Tibial nerve (tissue), 3 donors: ENCODE measurements at regions not wholly inside any gene's neighbourhood (a gene's known extent, or its start where the extent isn't known, plus 50 kb on each side); places are given as distances from the start of the nearest gene placed in this dataset.
"Not testable (repeated sequence)": the region's sequence is repeated elsewhere in the genome, so short reads cannot be mapped to it uniquely, and the experiment has no call there.

ENCODE experiments used
- POLR2A ChIP-seq, 2 donors: fragments of 450-650 bp; IDR thresholded peaks; one replicate each; pipeline ENCODE4 v1.6.1; 2017; ENCODE audit warnings: antibody characterized with exemption in 2 of 2, mild to moderate bottlenecking in 2 of 2, moderate library complexity in 2 of 2
- TF ChIP-seq, protein P1 (sequence below), 5 experiments: fragments of 200-600 bp in 3 of 5; fragments of 450-650 bp in 2 of 5; sonication (generic) in 3 of 5; IDR thresholded peaks; one replicate each; pipeline ENCODE4 v1.5.1; 2016 to 2019; ENCODE audit warnings: antibody characterized with exemption in 5 of 5, mild to moderate bottlenecking in 3 of 5, moderate library complexity in 2 of 5

DNA sequence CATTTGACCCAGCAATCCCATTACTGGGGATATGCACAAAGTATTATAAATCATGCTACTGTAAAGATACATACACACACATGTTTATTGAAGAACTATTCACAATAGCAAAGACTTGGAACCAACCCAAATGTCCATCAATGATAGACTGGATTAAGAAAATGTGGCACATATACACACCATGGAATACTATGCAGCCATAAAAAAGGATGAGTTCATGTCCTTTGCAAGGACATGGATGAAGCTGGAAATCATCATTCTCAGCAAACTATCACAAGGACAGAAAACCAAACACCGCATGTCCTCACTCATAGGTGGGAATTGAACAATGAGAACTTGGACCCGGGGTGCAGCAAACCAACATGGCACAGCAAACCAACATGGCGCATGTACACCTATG, 215.5 kb upstream of the DUSP10 start:
- TF ChIP-seq, protein P1, sequence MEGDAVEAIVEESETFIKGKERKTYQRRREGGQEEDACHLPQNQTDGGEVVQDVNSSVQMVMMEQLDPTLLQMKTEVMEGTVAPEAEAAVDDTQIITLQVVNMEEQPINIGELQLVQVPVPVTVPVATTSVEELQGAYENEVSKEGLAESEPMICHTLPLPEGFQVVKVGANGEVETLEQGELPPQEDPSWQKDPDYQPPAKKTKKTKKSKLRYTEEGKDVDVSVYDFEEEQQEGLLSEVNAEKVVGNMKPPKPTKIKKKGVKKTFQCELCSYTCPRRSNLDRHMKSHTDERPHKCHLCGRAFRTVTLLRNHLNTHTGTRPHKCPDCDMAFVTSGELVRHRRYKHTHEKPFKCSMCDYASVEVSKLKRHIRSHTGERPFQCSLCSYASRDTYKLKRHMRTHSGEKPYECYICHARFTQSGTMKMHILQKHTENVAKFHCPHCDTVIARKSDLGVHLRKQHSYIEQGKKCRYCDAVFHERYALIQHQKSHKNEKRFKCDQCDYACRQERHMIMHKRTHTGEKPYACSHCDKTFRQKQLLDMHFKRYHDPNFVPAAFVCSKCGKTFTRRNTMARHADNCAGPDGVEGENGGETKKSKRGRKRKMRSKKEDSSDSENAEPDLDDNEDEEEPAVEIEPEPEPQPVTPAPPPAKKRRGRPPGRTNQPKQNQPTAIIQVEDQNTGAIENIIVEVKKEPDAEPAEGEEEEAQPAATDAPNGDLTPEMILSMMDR (IDR thresholded peaks at IDR 0.05): not testable (repeated sequence)
- TF ChIP-seq POLR2A (IDR thresholded peaks at IDR 0.05): not testable (repeated sequence)
